Natural killer cell (primary cell): ENCODE measurements at regions not wholly inside any gene's neighbourhood (a gene's known extent, or its start where the extent isn't known, plus 50 kb on each side); places are given as distances from the start of the nearest gene placed in this dataset.

ENCODE experiments used
- ATAC-seq, 3 donors: fragments of 150-1000 bp in 2 of 3; fragments of 200-7000 bp in 1 of 3; cut with Tn5 transposase; 1 replicate in 1 of 3; 2 replicates in 2 of 3; pipeline ENCODE4 v1.10.0; 2021; ENCODE audit warnings: mild to moderate bottlenecking in 2 of 3, moderate library complexity in 2 of 3
- DNase-seq, 2 donors: peaks; one replicate each; pipeline versions ENCODE4 v3.0.0 to v3.0.0-alpha.2; 2013 to 2021; ENCODE audit warnings: mixed read lengths in 1 of 2
- H3K27ac ChIP-seq: one replicate; pipeline ENCODE4 v1.5.1; 2013; ENCODE audit warnings: mild to moderate bottlenecking, low read length
- H3K27me3 ChIP-seq: one replicate; pipeline ENCODE4 v1.6.1; 2013; ENCODE audit warnings: low read length; ENCODE audit not compliant: control insufficient read depth, insufficient read depth
- H3K36me3 ChIP-seq: one replicate; pipeline ENCODE4 v1.6.1; 2013; ENCODE audit warnings: low read length; ENCODE audit not compliant: control insufficient read depth, insufficient read depth
- H3K4me1 ChIP-seq: one replicate; pipeline ENCODE4 v1.6.1; 2013; ENCODE audit warnings: low read length; ENCODE audit not compliant: control insufficient read depth, insufficient read depth
- H3K4me3 ChIP-seq: one replicate; pipeline ENCODE4 v1.5.1; 2013; ENCODE audit warnings: low read length
- H3K9me3 ChIP-seq: one replicate; pipeline ENCODE4 v1.6.1; 2013; ENCODE audit warnings: low read length; ENCODE audit not compliant: control insufficient read depth, insufficient read depth
- H3K27ac Mint-ChIP-seq, 2 donors: one replicate each; pipeline ENCODE4 v1.8.0; 2022; ENCODE audit warnings: mild to moderate bottlenecking in 2 of 2, mixed read lengths in 2 of 2, moderate library complexity in 1 of 2
- H3K27me3 Mint-ChIP-seq, 2 donors: one replicate each; pipeline ENCODE4 v1.8.0; 2022; ENCODE audit warnings: low read depth in 2 of 2, mixed read lengths in 2 of 2
- H3K36me3 Mint-ChIP-seq: one replicate; pipeline ENCODE4 v1.8.0; 2022; ENCODE audit warnings: mixed read lengths
- H3K4me1 Mint-ChIP-seq, 2 donors: one replicate each; pipeline ENCODE4 v1.8.0; 2022; ENCODE audit warnings: mixed read lengths in 2 of 2
- H3K4me3 Mint-ChIP-seq: one replicate; pipeline ENCODE4 v1.8.0; 2022; ENCODE audit warnings: mild to moderate bottlenecking, moderate library complexity, mixed read lengths
- H3K9me3 Mint-ChIP-seq, 2 donors: one replicate each; pipeline ENCODE4 v1.8.0; 2022; ENCODE audit warnings: mixed read lengths in 2 of 2
- CTCF ChIP-seq: fragments of 200-600 bp; IDR thresholded peaks from one replicate; pipeline ENCODE4 v1.8.0; 2022; ENCODE audit warnings: antibody characterized with exemption
- WGBS: methylation state at CpG from one replicate; pipeline ENCODE4 v1.1.7; 2013; ENCODE audit warnings: missing lambda C conversion rate; ENCODE audit not compliant: insufficient coverage; 5-methylcytosine and 5-hydroxymethylcytosine counted together
- intact Hi-C: fragments of 100-400 bp; cut with micrococcal nuclease; formaldehyde crosslinking; loops from one replicate; pipeline ENCODE4 v1.14.2; 2022

GRCh38 chrX:132561483-132561882, 72.6 kb upstream of the MBNL3 start:
- H3K4me3 Mint-ChIP-seq: no peak overlapping the region
- no peak for DNase-seq
- Histone ChIP-seq H3K27ac (no peak overlapping the region), H3K4me1 (no peaks in the 10 kb centered on the region), H3K4me3 (no peak overlapping the region), H3K27me3 (no peaks in the 10 kb centered on the region), H3K9me3 (no peaks in the 10 kb centered on the region), H3K36me3 (no peaks in the 10 kb centered on the region)
- intact Hi-C loops: no loop called here
- 100% methylated on average over 1 of the region's 4 CpGs for WGBS
- no peak overlapping the region for H3K27ac Mint-ChIP-seq
- H3K36me3 Mint-ChIP-seq: no peaks in the 10 kb centered on the region
- no peak for TF ChIP-seq CTCF
- H3K9me3 Mint-ChIP-seq: no peaks in the 10 kb centered on the region
- H3K4me1 Mint-ChIP-seq: no peaks in the 10 kb centered on the region
- peaks cover 3 to 49% of the 10 kb centered on the region in 2 donors for H3K27me3 Mint-ChIP-seq
- no peak for ATAC-seq

- no peaks in the 10 kb centered on the region for H3K36me3 ChIP-seq
- H3K4me3 ChIP-seq: no peak overlapping the region
- Mint-ChIP-seq H3K27me3 (peaks cover 0 to 51% of the 10 kb centered on the region in 2 donors), H3K4me3 (no peak overlapping the region), H3K9me3 (no peaks in the 10 kb centered on the region), H3K27ac (no peak overlapping the region), H3K36me3 (no peaks in the 10 kb centered on the region), H3K4me1 (no peaks in the 10 kb centered on the region)
- no peaks in the 10 kb centered on the region for H3K4me1 ChIP-seq
- ATAC-seq (no peak), DNase-seq (no peak)
- intact Hi-C loops: no loop called here
- no peak overlapping the region for H3K27ac ChIP-seq
- no peak for TF ChIP-seq CTCF
- H3K27me3 ChIP-seq: no peaks in the 10 kb centered on the region
- no peaks in the 10 kb centered on the region for H3K9me3 ChIP-seq
- no CpG with 5 or more reads among the region's 2 CpGs for WGBS
Measured at GRCh38 chrX:132559101-132559500, 70.3 kb upstream of the MBNL3 start.

- H3K9me3 Mint-ChIP-seq: no peaks in the 10 kb centered on the region
- intact Hi-C loops: no loop called here
- H3K4me3 ChIP-seq: no peak overlapping the region
- H3K9me3 ChIP-seq: no peaks in the 10 kb centered on the region
- TF ChIP-seq CTCF: no peak
- H3K27ac Mint-ChIP-seq: no peak overlapping the region
- 88% methylated on average over 1 of the region's 1 CpG for WGBS
- H3K4me3 Mint-ChIP-seq: no peak overlapping the region
- no peaks in the 10 kb centered on the region for H3K36me3 Mint-ChIP-seq
- no peak overlapping the region for H3K27ac ChIP-seq
- no peaks in the 10 kb centered on the region for H3K27me3 ChIP-seq
- ATAC-seq (no peak), DNase-seq (no peak)
- no peaks in the 10 kb centered on the region for H3K4me1 ChIP-seq
- H3K4me1 Mint-ChIP-seq: no peaks in the 10 kb centered on the region
- peaks cover 8 to 45% of the 10 kb centered on the region in 2 donors for H3K27me3 Mint-ChIP-seq
- H3K36me3 ChIP-seq: no peaks in the 10 kb centered on the region
Measured at GRCh38 chrX:132539611-132540010, 50.8 kb upstream of the MBNL3 start.
